HEK293 (cell line): ENCODE measurements at regions not wholly inside any gene's neighbourhood (a gene's known extent, or its start where the extent isn't known, plus 50 kb on each side); places are given as distances from the start of the nearest gene placed in this dataset.

Source experiments
- BCL11A ChIP-seq: fragments of 450-650 bp; formaldehyde crosslinking; IDR thresholded peaks from 2 replicates; pipeline ENCODE4 v1.5.1; 2016; ENCODE audit warnings: low read depth, missing biosample characterization, missing genetic modification characterization
- ZNF266 ChIP-seq: fragments of 450-650 bp; formaldehyde crosslinking; IDR thresholded peaks from 2 replicates; pipeline ENCODE4 v1.5.1; 2016; ENCODE audit warnings: missing biosample characterization, missing genetic modification characterization, low read depth

DNA sequence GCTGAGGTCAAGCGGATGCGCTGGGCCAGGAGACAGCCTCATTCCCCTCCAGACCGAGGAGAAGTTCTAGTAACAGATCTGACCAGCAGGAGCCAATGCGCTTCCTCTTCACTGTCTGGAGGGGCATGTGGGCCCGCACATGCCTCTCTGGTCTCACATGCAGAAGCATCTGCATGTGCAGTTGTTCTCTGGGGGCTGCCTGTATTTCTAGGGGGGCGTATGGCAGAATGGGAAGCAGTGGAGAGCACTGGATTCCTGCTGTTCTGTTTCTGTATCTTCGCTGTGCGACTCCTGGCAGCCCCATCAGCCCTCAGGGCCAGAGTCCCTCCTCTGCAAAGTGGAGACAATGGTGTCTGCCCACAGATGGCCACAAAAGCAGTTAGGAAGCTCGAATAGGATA is 170.4 kb upstream of the IQSEC1 start:
- TF ChIP-seq ZNF266 (tag by site-specific recombination) (no peak), BCL11A (tag by site-specific recombination) (no peak)
